RCC 7860 (cell line): ENCODE measurements at regions not wholly inside any gene's neighbourhood (a gene's known extent, or its start where the extent isn't known, plus 50 kb on each side); places are given as distances from the start of the nearest gene placed in this dataset.
"Not testable (repeated sequence)": the region's sequence is repeated elsewhere in the genome, so short reads cannot be mapped to it uniquely, and the experiment has no call there.

Experiments
- DNase-seq: peaks from one replicate; pipeline ENCODE4 v3.0.0-alpha.2; 2015; ENCODE audit warnings: low spot score
- FAIRE-seq: peaks from 2 replicates; lab custom pipeline; 2012; peaks lifted over from hg19 to GRCh38; lab: Jason Lieb, UNC

GRCh38 chr7:142698429-142698828 is 50.8 kb upstream of the PRSS1 start:
- no peak for FAIRE-seq
- DNase-seq: no peak

- no peak for DNase-seq
- no peak for FAIRE-seq
Measured at GRCh38 chr7:142697270-142697669, 52.0 kb upstream of the PRSS1 start.

- FAIRE-seq (no peak), DNase-seq (no peak)
Measured at GRCh38 chr7:142696456-142697179, 52.7 kb upstream of the PRSS1 start.

- no peak for DNase-seq
- no peak for FAIRE-seq
Measured at GRCh38 chr7:142693911-142694310, 55.4 kb upstream of the PRSS1 start.

GRCh38 chr7:142690554-142691182 is 58.6 kb upstream of the PRSS1 start:
- FAIRE-seq (no peak), DNase-seq (no peak)

- DNase-seq (no peak), FAIRE-seq (no peak)
Measured at GRCh38 chr7:142689439-142690120, 59.7 kb upstream of the PRSS1 start.

- DNase-seq: no peak
- FAIRE-seq: no peak
Measured at GRCh38 chr7:142685877-142686508, 63.3 kb upstream of the PRSS1 start.

- FAIRE-seq (no peak), DNase-seq (no peak)
Measured at GRCh38 chr7:142681314-142682092, 67.8 kb upstream of the PRSS1 start.

GRCh38 chr7:142671506-142671905 is 77.8 kb upstream of the PRSS1 start:
- no peak for FAIRE-seq

GRCh38 chr7:142670511-142670910 is 78.8 kb upstream of the PRSS1 start:
- FAIRE-seq (no peak), DNase-seq (no peak)

More at GRCh38 chr7:142671506-142671905, 77.8 kb upstream of the PRSS1 start:
- no peak for DNase-seq

GRCh38 chr7:142669074-142669654 is 80.1 kb upstream of the PRSS1 start:
- FAIRE-seq (no peak), DNase-seq (no peak)

GRCh38 chr7:142668495-142668894 is 80.8 kb upstream of the PRSS1 start:
- DNase-seq (no peak), FAIRE-seq (no peak)

GRCh38 chr7:142657376-142657775 is 91.9 kb upstream of the PRSS1 start:
- DNase-seq (no peak), FAIRE-seq (no peak)

GRCh38 chr7:142654398-142654797 is 94.9 kb upstream of the PRSS1 start:
- FAIRE-seq: no peak
- DNase-seq: no peak

GRCh38 chr7:142647749-142648148 is 101.5 kb upstream of the PRSS1 start:
- DNase-seq (no peak), FAIRE-seq (no peak)

GRCh38 chr7:142646386-142647140 is 102.7 kb upstream of the PRSS1 start:
- FAIRE-seq: no peak
- DNase-seq: no peak

GRCh38 chr7:142645777-142646176 is 103.5 kb upstream of the PRSS1 start:
- DNase-seq (no peak), FAIRE-seq (no peak)

- FAIRE-seq (no peak), DNase-seq (no peak)
Measured at GRCh38 chr7:142642316-142642715, 107.0 kb upstream of the PRSS1 start.

GRCh38 chr7:142641252-142641651 is 108.0 kb upstream of the PRSS1 start:
- FAIRE-seq, DNase-seq: not testable (repeated sequence)

- DNase-seq: no peak
- FAIRE-seq: no peak
Measured at GRCh38 chr7:142638581-142638980, 110.7 kb upstream of the PRSS1 start.
